GM23338 (cell line): ENCODE measurements at regions not wholly inside any gene's neighbourhood (a gene's known extent, or its start where the extent isn't known, plus 50 kb on each side); places are given as distances from the start of the nearest gene placed in this dataset.

Experiments used
- ATAC-seq: fragments of 200-7000 bp; cut with Tn5 transposase; 3 replicates; pipeline ENCODE4 v1.9.1; 2020
- DNase-seq: peaks from one replicate; pipeline ENCODE4 v3.0.0-alpha.2; 2015; ENCODE audit warnings: low spot score
- H2AFZ ChIP-seq: fragments of 200-600 bp; sonication (generic); 2 replicates; pipeline ENCODE4 v1.8.0; 2016; ENCODE audit warnings: antibody characterized with exemption, mild to moderate bottlenecking, moderate library complexity
- H3F3A ChIP-seq: fragments of 200-600 bp; sonication (generic); replicated peaks from 2 replicates; pipeline ENCODE4 v1.8.0; 2017; ENCODE audit warnings: antibody characterized with exemption, mixed run types, low read depth
- H3K27ac ChIP-seq: fragments of 200-600 bp; sonication (generic); 2 replicates; pipeline ENCODE4 v1.6.1; 2016; ENCODE audit warnings: low read depth
- H3K27me3 ChIP-seq: fragments of 200-600 bp; sonication (generic); 2 replicates; pipeline ENCODE4 v1.8.0; 2016; ENCODE audit warnings: mild to moderate bottlenecking, mixed run types, moderate library complexity; ENCODE audit not compliant: insufficient read depth
- H3K36me3 ChIP-seq: fragments of 200-600 bp; sonication (generic); 2 replicates; pipeline ENCODE4 v1.8.0; 2016; ENCODE audit warnings: mild to moderate bottlenecking; ENCODE audit not compliant: insufficient read depth
- H3K4me1 ChIP-seq: fragments of 200-600 bp; sonication (generic); 2 replicates; pipeline ENCODE4 v1.8.0; 2016; ENCODE audit warnings: mild to moderate bottlenecking, moderate library complexity; ENCODE audit not compliant: insufficient read depth
- H3K4me2 ChIP-seq: fragments of 200-600 bp; sonication (generic); 2 replicates; pipeline ENCODE4 v1.7.1; 2017; ENCODE audit warnings: mixed run types
- H3K4me3 ChIP-seq: fragments of 200-600 bp; sonication (generic); 2 replicates; pipeline ENCODE4 v1.6.1; 2016; ENCODE audit warnings: mixed run types
- H3K79me2 ChIP-seq: fragments of 200-600 bp; sonication (generic); replicated peaks from 2 replicates; pipeline ENCODE4 v1.8.0; 2017; ENCODE audit warnings: mild to moderate bottlenecking; ENCODE audit not compliant: insufficient read depth
- H3K9me2 ChIP-seq: fragments of 200-600 bp; sonication (generic); 2 replicates; pipeline ENCODE4 v1.8.0; 2017; ENCODE audit not compliant: insufficient read depth
- H4K20me1 ChIP-seq: fragments of 200-600 bp; sonication (generic); replicated peaks from 2 replicates; pipeline ENCODE4 v1.8.0; 2017; ENCODE audit warnings: mild to moderate bottlenecking; ENCODE audit not compliant: insufficient read depth
- H3K27ac Mint-ChIP-seq: 2 replicates; pipeline ENCODE4 v1.8.0; 2020; ENCODE audit warnings: inconsistent platforms, mild to moderate bottlenecking, moderate library complexity, mixed read lengths
- H3K27me3 Mint-ChIP-seq: 3 replicates; pipeline ENCODE4 v1.8.0; 2022; ENCODE audit warnings: low read depth, mild to moderate bottlenecking, moderate library complexity, mixed read lengths, inconsistent platforms; ENCODE audit not compliant: insufficient read depth, poor library complexity
- H3K36me3 Mint-ChIP-seq: 3 replicates; pipeline ENCODE4 v1.8.0; 2021; ENCODE audit warnings: low read depth, mild to moderate bottlenecking, inconsistent platforms, moderate library complexity, mixed read lengths
- H3K4me1 Mint-ChIP-seq: 3 replicates; pipeline ENCODE4 v1.8.0; 2020; ENCODE audit warnings: mild to moderate bottlenecking, inconsistent platforms, mixed read lengths
- H3K4me3 Mint-ChIP-seq: 3 replicates; pipeline ENCODE4 v1.8.0; 2021; ENCODE audit warnings: moderate library complexity, mild to moderate bottlenecking, inconsistent platforms, mixed read lengths
- H3K9me3 Mint-ChIP-seq: 3 replicates; pipeline ENCODE4 v1.8.0; 2020; ENCODE audit warnings: moderate library complexity, mild to moderate bottlenecking, inconsistent platforms, mixed read lengths
- CREB1 ChIP-seq: fragments of 250-450 bp; sonication (Bioruptor Pico); IDR thresholded peaks from 2 replicates; pipeline ENCODE4 v1.5.0; 2020; ENCODE audit warnings: low read depth, mild to moderate bottlenecking, moderate library complexity
- EZH2 ChIP-seq: fragments of 200-600 bp; sonication (generic); IDR thresholded peaks from one replicate; pipeline ENCODE4 v1.8.0; 2017; ENCODE audit warnings: antibody characterized with exemption, mild to moderate bottlenecking, low read depth; ENCODE audit not compliant: unreplicated experiment
- EZH2phosphoT487 ChIP-seq: fragments of 200-600 bp; sonication (generic); IDR thresholded peaks from one replicate; pipeline ENCODE4 v1.8.1; 2018; ENCODE audit warnings: antibody characterized with exemption; ENCODE audit not compliant: unreplicated experiment
- JUNB ChIP-seq: IDR thresholded peaks from one replicate; pipeline ENCODE4 v1.6.1; 2016; ENCODE audit warnings: antibody characterized with exemption; ENCODE audit not compliant: unreplicated experiment
- NANOG ChIP-seq: IDR thresholded peaks from 2 replicates; pipeline ENCODE4 v1.6.1; 2016; ENCODE audit warnings: antibody characterized with exemption, borderline replicate concordance
- POLR2AphosphoS5 ChIP-seq: IDR thresholded peaks from 2 replicates; pipeline ENCODE4 v1.6.1; 2016; ENCODE audit warnings: antibody characterized with exemption, low read depth
- STAT1 ChIP-seq: IDR thresholded peaks from one replicate; pipeline ENCODE4 v1.6.1; 2016; ENCODE audit warnings: antibody characterized with exemption; ENCODE audit not compliant: unreplicated experiment
- ZNF114 ChIP-seq: fragments of 250-450 bp; sonication (Bioruptor Pico); IDR thresholded peaks from 2 replicates; pipeline ENCODE4 v1.5.0; 2020; ENCODE audit warnings: mild to moderate bottlenecking, moderate library complexity
- ZNF331 ChIP-seq: fragments of 250-450 bp; sonication (Bioruptor Pico); IDR thresholded peaks from 2 replicates; pipeline ENCODE4 v1.5.0; 2020; ENCODE audit warnings: low read depth, mild to moderate bottlenecking, moderate library complexity
- TF ChIP-seq, protein P1 (sequence below): IDR thresholded peaks from 2 replicates; pipeline ENCODE4 v1.6.1; 2016; ENCODE audit warnings: antibody characterized with exemption
- TF ChIP-seq, protein P2 (sequence below): fragments of 250-450 bp; sonication (Bioruptor Pico); IDR thresholded peaks from 2 replicates; pipeline ENCODE4 v1.5.0; 2020; ENCODE audit warnings: mild to moderate bottlenecking, moderate library complexity
- TF ChIP-seq, protein P3 (sequence below), 2 experiments: fragments of 200-600 bp in 1 of 2; sonication (generic) in 1 of 2; conservative IDR thresholded peaks; 2 replicates each; pipeline versions ENCODE4 v1.5.1 to v1.6.1; 2016 to 2017; ENCODE audit warnings: antibody characterized with exemption in 2 of 2, low read depth in 2 of 2, mild to moderate bottlenecking in 2 of 2, moderate library complexity in 1 of 2
- TF ChIP-seq, protein P4 (sequence below): IDR thresholded peaks from one replicate; pipeline ENCODE4 v1.6.1; 2018; ENCODE audit warnings: antibody characterized with exemption; ENCODE audit not compliant: unreplicated experiment

- H2AFZ ChIP-seq, result no peak overlapping the region
- ATAC-seq (no peak), DNase-seq (no peak)
- no peaks in the 10 kb centered on the region for H4K20me1 ChIP-seq
- H3K4me2 ChIP-seq, result no peak overlapping the region
- Mint-ChIP-seq H3K4me1 (no peaks in the 10 kb centered on the region), H3K27ac (no peak overlapping the region), H3K27me3 (peaks cover 1% of the 10 kb centered on the region), H3K9me3 (peaks cover 4% of the 10 kb centered on the region; the same call in 2 of the 3 replicates), H3K4me3 (no peak overlapping the region), H3K36me3 (no peaks in the 10 kb centered on the region)
- no peaks in the 10 kb centered on the region for H3K79me2 ChIP-seq
- TF ChIP-seq EZH2phosphoT487, result no peak
- TF ChIP-seq ZNF114, result no peak
- TF ChIP-seq ZNF331 (CRISPR knock-in tag), result no peak
- TF ChIP-seq STAT1, result no peak
- no peak for TF ChIP-seq POLR2AphosphoS5
- TF ChIP-seq, protein P1, sequence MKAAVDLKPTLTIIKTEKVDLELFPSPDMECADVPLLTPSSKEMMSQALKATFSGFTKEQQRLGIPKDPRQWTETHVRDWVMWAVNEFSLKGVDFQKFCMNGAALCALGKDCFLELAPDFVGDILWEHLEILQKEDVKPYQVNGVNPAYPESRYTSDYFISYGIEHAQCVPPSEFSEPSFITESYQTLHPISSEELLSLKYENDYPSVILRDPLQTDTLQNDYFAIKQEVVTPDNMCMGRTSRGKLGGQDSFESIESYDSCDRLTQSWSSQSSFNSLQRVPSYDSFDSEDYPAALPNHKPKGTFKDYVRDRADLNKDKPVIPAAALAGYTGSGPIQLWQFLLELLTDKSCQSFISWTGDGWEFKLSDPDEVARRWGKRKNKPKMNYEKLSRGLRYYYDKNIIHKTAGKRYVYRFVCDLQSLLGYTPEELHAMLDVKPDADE, result no peak
- TF ChIP-seq, protein P2, sequence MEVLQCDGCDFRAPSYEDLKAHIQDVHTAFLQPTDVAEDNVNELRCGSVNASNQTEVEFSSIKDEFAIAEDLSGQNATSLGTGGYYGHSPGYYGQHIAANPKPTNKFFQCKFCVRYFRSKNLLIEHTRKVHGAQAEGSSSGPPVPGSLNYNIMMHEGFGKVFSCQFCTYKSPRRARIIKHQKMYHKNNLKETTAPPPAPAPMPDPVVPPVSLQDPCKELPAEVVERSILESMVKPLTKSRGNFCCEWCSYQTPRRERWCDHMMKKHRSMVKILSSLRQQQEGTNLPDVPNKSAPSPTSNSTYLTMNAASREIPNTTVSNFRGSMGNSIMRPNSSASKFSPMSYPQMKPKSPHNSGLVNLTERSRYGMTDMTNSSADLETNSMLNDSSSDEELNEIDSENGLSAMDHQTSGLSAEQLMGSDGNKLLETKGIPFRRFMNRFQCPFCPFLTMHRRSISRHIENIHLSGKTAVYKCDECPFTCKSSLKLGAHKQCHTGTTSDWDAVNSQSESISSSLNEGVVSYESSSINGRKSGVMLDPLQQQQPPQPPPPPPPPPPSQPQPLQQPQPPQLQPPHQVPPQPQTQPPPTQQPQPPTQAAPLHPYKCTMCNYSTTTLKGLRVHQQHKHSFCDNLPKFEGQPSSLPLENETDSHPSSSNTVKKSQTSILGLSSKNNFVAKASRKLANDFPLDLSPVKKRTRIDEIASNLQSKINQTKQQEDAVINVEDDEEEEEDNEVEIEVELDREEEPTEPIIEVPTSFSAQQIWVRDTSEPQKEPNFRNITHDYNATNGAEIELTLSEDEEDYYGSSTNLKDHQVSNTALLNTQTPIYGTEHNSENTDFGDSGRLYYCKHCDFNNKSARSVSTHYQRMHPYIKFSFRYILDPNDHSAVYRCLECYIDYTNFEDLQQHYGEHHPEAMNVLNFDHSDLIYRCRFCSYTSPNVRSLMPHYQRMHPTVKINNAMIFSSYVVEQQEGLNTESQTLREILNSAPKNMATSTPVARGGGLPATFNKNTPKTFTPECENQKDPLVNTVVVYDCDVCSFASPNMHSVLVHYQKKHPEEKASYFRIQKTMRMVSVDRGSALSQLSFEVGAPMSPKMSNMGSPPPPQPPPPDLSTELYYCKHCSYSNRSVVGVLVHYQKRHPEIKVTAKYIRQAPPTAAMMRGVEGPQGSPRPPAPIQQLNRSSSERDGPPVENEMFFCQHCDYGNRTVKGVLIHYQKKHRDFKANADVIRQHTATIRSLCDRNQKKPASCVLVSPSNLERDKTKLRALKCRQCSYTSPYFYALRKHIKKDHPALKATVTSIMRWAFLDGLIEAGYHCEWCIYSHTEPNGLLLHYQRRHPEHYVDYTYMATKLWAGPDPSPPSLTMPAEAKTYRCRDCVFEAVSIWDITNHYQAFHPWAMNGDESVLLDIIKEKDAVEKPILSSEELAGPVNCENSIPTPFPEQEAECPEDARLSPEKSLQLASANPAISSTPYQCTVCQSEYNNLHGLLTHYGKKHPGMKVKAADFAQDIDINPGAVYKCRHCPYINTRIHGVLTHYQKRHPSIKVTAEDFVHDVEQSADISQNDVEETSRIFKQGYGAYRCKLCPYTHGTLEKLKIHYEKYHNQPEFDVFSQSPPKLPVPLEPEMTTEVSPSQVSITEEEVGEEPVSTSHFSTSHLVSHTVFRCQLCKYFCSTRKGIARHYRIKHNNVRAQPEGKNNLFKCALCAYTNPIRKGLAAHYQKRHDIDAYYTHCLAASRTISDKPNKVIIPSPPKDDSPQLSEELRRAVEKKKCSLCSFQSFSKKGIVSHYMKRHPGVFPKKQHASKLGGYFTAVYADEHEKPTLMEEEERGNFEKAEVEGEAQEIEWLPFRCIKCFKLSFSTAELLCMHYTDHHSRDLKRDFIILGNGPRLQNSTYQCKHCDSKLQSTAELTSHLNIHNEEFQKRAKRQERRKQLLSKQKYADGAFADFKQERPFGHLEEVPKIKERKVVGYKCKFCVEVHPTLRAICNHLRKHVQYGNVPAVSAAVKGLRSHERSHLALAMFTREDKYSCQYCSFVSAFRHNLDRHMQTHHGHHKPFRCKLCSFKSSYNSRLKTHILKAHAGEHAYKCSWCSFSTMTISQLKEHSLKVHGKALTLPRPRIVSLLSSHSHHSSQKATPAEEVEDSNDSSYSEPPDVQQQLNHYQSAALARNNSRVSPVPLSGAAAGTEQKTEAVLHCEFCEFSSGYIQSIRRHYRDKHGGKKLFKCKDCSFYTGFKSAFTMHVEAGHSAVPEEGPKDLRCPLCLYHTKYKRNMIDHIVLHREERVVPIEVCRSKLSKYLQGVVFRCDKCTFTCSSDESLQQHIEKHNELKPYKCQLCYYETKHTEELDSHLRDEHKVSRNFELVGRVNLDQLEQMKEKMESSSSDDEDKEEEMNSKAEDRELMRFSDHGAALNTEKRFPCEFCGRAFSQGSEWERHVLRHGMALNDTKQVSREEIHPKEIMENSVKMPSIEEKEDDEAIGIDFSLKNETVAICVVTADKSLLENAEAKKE, result no peak
- TF ChIP-seq JUNB, result no peak
- no peak for TF ChIP-seq EZH2
- no peak for TF ChIP-seq CREB1 (CRISPR knock-in tag)
- TF ChIP-seq, protein P3, sequence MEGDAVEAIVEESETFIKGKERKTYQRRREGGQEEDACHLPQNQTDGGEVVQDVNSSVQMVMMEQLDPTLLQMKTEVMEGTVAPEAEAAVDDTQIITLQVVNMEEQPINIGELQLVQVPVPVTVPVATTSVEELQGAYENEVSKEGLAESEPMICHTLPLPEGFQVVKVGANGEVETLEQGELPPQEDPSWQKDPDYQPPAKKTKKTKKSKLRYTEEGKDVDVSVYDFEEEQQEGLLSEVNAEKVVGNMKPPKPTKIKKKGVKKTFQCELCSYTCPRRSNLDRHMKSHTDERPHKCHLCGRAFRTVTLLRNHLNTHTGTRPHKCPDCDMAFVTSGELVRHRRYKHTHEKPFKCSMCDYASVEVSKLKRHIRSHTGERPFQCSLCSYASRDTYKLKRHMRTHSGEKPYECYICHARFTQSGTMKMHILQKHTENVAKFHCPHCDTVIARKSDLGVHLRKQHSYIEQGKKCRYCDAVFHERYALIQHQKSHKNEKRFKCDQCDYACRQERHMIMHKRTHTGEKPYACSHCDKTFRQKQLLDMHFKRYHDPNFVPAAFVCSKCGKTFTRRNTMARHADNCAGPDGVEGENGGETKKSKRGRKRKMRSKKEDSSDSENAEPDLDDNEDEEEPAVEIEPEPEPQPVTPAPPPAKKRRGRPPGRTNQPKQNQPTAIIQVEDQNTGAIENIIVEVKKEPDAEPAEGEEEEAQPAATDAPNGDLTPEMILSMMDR (conservative IDR thresholded peaks at IDR 0.05; ENCODE audit: low read depth in 2 of 2), result no peak
- no peak for TF ChIP-seq NANOG
- TF ChIP-seq, protein P4, sequence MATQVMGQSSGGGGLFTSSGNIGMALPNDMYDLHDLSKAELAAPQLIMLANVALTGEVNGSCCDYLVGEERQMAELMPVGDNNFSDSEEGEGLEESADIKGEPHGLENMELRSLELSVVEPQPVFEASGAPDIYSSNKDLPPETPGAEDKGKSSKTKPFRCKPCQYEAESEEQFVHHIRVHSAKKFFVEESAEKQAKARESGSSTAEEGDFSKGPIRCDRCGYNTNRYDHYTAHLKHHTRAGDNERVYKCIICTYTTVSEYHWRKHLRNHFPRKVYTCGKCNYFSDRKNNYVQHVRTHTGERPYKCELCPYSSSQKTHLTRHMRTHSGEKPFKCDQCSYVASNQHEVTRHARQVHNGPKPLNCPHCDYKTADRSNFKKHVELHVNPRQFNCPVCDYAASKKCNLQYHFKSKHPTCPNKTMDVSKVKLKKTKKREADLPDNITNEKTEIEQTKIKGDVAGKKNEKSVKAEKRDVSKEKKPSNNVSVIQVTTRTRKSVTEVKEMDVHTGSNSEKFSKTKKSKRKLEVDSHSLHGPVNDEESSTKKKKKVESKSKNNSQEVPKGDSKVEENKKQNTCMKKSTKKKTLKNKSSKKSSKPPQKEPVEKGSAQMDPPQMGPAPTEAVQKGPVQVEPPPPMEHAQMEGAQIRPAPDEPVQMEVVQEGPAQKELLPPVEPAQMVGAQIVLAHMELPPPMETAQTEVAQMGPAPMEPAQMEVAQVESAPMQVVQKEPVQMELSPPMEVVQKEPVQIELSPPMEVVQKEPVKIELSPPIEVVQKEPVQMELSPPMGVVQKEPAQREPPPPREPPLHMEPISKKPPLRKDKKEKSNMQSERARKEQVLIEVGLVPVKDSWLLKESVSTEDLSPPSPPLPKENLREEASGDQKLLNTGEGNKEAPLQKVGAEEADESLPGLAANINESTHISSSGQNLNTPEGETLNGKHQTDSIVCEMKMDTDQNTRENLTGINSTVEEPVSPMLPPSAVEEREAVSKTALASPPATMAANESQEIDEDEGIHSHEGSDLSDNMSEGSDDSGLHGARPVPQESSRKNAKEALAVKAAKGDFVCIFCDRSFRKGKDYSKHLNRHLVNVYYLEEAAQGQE, result no peak
- no peaks in the 10 kb centered on the region for H3F3A ChIP-seq
- H3K9me2 ChIP-seq, result no peaks in the 10 kb centered on the region; the same call in 1 of the 2 replicates
- no peaks in the 10 kb centered on the region for H3K27me3 ChIP-seq
- no peaks in the 10 kb centered on the region for H3K36me3 ChIP-seq
- no peak overlapping the region for H3K4me3 ChIP-seq
- no peaks in the 10 kb centered on the region for H3K4me1 ChIP-seq
- no peak overlapping the region for H3K27ac ChIP-seq
Measured at GRCh38 chr10:120308589-120308988, 148.4 kb upstream of the PLPP4 start.
